ENCODE measurements at regions not wholly inside any gene's neighbourhood (a gene's known extent, or its start where the extent isn't known, plus 50 kb on each side); places are given as distances from the start of the nearest gene placed in this dataset.

DNA sequence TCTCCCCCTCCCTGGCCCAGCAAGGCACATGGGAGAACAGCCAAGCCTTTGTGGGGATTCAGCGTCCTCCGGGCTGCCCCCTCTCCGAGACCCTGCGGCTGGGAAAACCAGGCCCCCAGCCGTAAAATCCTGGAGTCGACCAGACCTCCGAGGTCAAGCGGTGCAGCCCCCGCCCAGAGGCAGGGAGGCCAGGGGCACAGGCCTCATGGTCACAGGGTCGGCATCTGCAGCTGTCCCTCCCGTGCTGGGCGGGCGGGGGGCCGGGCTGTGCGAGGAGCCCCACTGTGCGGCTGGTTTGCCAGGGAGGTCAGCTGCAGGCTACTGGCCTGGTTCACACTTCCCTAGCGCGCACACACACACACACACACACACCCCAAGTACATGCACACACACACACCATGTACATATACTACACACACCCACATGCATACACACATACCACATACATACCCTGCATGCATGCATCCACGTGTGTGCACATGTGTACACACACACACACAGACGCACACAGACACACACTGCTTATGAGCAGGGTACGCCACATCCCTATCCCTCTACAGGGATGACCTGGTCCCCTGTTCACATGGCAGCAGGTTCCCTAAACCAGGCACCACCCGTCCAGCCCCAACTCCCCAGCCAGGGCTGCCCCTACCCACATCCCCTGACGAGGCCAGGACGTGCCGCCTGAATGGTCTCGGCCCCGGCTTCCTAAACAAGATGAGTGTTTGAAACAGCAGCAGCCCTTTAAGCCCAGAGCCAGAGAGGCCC lies 108.9 kb upstream of the CIBAR2 start:
- no peak overlapping the region for H3K14ac ChIP-seq (ENCODE audit: low read length)
- H4K8ac ChIP-seq (ENCODE audit: low read depth, low read length): no peak overlapping the region
- no peak for DNase-seq
- no peak overlapping the region for H4K12ac ChIP-seq (ENCODE audit: low read depth, low read length)
- H4K91ac ChIP-seq (ENCODE audit: low read depth, low read length): no peak overlapping the region
- no peak overlapping the region for H2BK12ac ChIP-seq (ENCODE audit: low read length)
- no peak overlapping the region for H2BK5ac ChIP-seq (ENCODE audit: low read depth, low read length, poor library complexity)
- no peak overlapping the region for H3K4ac ChIP-seq (ENCODE audit: low read depth, low read length)
- H3K79me2 ChIP-seq (ENCODE audit: control insufficient read depth, insufficient read depth, low read length, poor library complexity): no peaks in the 10 kb centered on the region
- H3K9ac ChIP-seq (ENCODE audit: low read length): no peak overlapping the region
- no peak overlapping the region for H2AFZ ChIP-seq (ENCODE audit: insufficient read depth, low read length, poor library complexity)
- no peak overlapping the region for H2AK5ac ChIP-seq (ENCODE audit: low read length)
- WGBS (ENCODE audit: extremely low coverage, insufficient coverage, insufficient read length): no CpG with 5 or more reads among the region's 27 CpGs
- H3K23ac ChIP-seq (ENCODE audit: low read length): peak overlapping the region; percentile 80
- H3K27me3 ChIP-seq (ENCODE audit: insufficient read depth, low read length): no peaks in the 10 kb centered on the region
- H3K18ac ChIP-seq (ENCODE audit: low read length): no peak overlapping the region
- peak overlapping the region; percentile 54 for H3K4me3 ChIP-seq (ENCODE audit: low read depth, low read length)
- no peak overlapping the region for H3K27ac ChIP-seq (ENCODE audit: low read depth, low read length)
- H3K9me3 ChIP-seq (ENCODE audit: insufficient read depth, low read depth, low read length): peaks cover 2% of the 10 kb centered on the region
- H3K36me3 ChIP-seq (ENCODE audit: control insufficient read depth in 1 of 2, insufficient read depth in 2 of 2, low read length in 2 of 2): peaks cover 0 to 2% of the 10 kb centered on the region in 2 experiments
- peaks cover 2 to 7% of the 10 kb centered on the region in 2 experiments for H3K4me1 ChIP-seq (ENCODE audit: control insufficient read depth in 1 of 2, insufficient read depth in 2 of 2, low read length in 2 of 2)
- H2BK120ac ChIP-seq (ENCODE audit: insufficient read depth, low read length, poor library complexity): no peak overlapping the region
- no peak overlapping the region for H3K4me2 ChIP-seq (ENCODE audit: low read length)
- H3K79me1 ChIP-seq (ENCODE audit: low read length): no peaks in the 10 kb centered on the region

DNA sequence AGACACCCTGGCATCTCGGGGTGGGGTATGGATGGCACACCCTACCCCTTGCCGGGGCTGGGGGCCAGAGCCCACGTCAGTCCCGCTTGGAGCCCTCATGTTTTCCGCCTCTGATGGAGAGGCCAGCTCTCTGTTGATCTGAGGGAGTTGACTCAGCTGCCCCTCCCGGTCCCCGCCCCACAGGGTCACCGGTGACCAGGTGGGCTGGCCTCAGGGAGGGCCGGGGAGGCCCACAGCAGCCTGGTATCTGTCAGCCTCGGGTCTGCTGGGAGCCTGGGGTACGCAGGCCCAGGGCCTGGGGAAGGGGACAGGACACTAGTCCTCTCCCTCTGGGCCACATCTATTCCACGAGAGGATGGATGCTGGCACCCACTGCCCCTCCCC lies 109.5 kb upstream of the CIBAR2 start:
- DNase-seq: no peak
- H3K4ac ChIP-seq (ENCODE audit: low read depth, low read length): no peak overlapping the region
- H3K9me3 ChIP-seq (ENCODE audit: insufficient read depth, low read depth, low read length): peaks cover 2% of the 10 kb centered on the region
- H3K4me1 ChIP-seq (ENCODE audit: control insufficient read depth in 1 of 2, insufficient read depth in 2 of 2, low read length in 2 of 2): peaks cover 2 to 7% of the 10 kb centered on the region in 2 experiments
- H3K14ac ChIP-seq (ENCODE audit: low read length): no peak overlapping the region
- H3K36me3 ChIP-seq (ENCODE audit: control insufficient read depth in 1 of 2, insufficient read depth in 2 of 2, low read length in 2 of 2): peaks cover 0 to 2% of the 10 kb centered on the region in 2 experiments
- H3K27ac ChIP-seq (ENCODE audit: low read depth, low read length): no peak overlapping the region
- no peak overlapping the region for H2AK5ac ChIP-seq (ENCODE audit: low read length)
- H2BK12ac ChIP-seq (ENCODE audit: low read length): no peak overlapping the region
- no peak overlapping the region for H3K4me3 ChIP-seq (ENCODE audit: low read depth, low read length)
- H3K79me1 ChIP-seq (ENCODE audit: low read length): no peaks in the 10 kb centered on the region
- H3K4me2 ChIP-seq (ENCODE audit: low read length): no peak overlapping the region
- H4K12ac ChIP-seq (ENCODE audit: low read depth, low read length): no peak overlapping the region
- H4K8ac ChIP-seq (ENCODE audit: low read depth, low read length): no peak overlapping the region
- H3K23ac ChIP-seq (ENCODE audit: low read length): no peak overlapping the region
- H2AFZ ChIP-seq (ENCODE audit: insufficient read depth, low read length, poor library complexity): no peak overlapping the region
- no CpG with 5 or more reads among the region's 12 CpGs for WGBS (ENCODE audit: extremely low coverage, insufficient coverage, insufficient read length)
- H3K18ac ChIP-seq (ENCODE audit: low read length): no peak overlapping the region
- H4K91ac ChIP-seq (ENCODE audit: low read depth, low read length): no peak overlapping the region
- no peak overlapping the region for H2BK120ac ChIP-seq (ENCODE audit: insufficient read depth, low read length, poor library complexity)
- no peaks in the 10 kb centered on the region for H3K79me2 ChIP-seq (ENCODE audit: control insufficient read depth, insufficient read depth, low read length, poor library complexity)
- no peaks in the 10 kb centered on the region for H3K27me3 ChIP-seq (ENCODE audit: insufficient read depth, low read length)
- H3K9ac ChIP-seq (ENCODE audit: low read length): no peak overlapping the region
- no peak overlapping the region for H2BK5ac ChIP-seq (ENCODE audit: low read depth, low read length, poor library complexity)

DNA sequence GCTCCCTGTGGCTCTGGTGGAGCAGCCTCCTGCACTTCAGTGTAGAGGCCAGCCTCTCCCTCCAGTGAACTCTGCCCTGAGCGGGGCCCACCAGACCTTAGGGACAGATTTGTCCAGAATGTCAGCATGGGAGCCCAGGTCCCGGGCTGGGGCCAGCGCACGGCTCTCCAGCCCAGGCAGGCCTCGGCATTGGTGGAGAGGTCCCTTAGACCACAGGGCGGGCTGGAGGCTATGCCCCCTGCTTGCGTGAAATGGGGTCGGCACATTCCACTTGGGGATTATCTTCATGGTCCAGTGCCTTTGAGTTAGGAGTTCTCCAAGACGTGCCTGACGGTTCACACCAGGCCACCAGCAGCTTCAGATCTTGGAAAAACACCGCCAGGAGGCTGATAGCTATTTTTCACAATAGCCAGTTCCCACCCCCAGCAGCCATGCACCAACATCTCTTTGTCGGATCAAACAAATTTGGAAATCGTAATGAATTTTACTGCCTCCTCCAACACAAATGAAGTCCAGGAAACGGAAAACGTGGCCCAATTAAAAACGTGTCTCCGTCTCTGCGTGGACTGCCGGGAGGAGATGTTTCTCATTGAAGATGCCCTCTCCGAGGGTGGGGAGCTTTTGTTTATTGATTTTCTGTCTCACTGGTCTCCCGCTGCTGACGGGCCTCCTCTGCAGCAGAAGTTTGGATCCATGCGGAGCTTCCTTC lies 110.0 kb upstream of the CIBAR2 start:
- Histone ChIP-seq H3K9ac (ENCODE audit: low read length) (no peak overlapping the region), H4K12ac (ENCODE audit: low read depth, low read length) (no peak overlapping the region), H2AFZ (ENCODE audit: insufficient read depth, low read length, poor library complexity) (no peak overlapping the region), H2AK5ac (ENCODE audit: low read length) (no peak overlapping the region), H3K4me2 (ENCODE audit: low read length) (no peak overlapping the region), H4K91ac (ENCODE audit: low read depth, low read length) (no peak overlapping the region), H3K27me3 (ENCODE audit: insufficient read depth, low read length) (no peaks in the 10 kb centered on the region), H3K18ac (ENCODE audit: low read length) (no peak overlapping the region), H3K14ac (ENCODE audit: low read length) (no peak overlapping the region), H3K4me3 (ENCODE audit: low read depth, low read length) (no peak overlapping the region), H3K23ac (ENCODE audit: low read length) (no peak overlapping the region), H3K36me3 (ENCODE audit: control insufficient read depth in 1 of 2, insufficient read depth in 2 of 2, low read length in 2 of 2) (peaks cover 0 to 2% of the 10 kb centered on the region in 2 experiments), H3K79me2 (ENCODE audit: control insufficient read depth, insufficient read depth, low read length, poor library complexity) (no peaks in the 10 kb centered on the region), H3K79me1 (ENCODE audit: low read length) (no peaks in the 10 kb centered on the region), H3K9me3 (ENCODE audit: insufficient read depth, low read depth, low read length) (peaks cover 2% of the 10 kb centered on the region), H2BK5ac (ENCODE audit: low read depth, low read length, poor library complexity) (no peak overlapping the region), H4K8ac (ENCODE audit: low read depth, low read length) (no peak overlapping the region), H3K27ac (ENCODE audit: low read depth, low read length) (no peak overlapping the region), H2BK12ac (ENCODE audit: low read length) (no peak overlapping the region), H3K4me1 (ENCODE audit: control insufficient read depth in 1 of 2, insufficient read depth in 2 of 2, low read length in 2 of 2) (peaks cover 3 to 8% of the 10 kb centered on the region in 2 experiments), H3K4ac (ENCODE audit: low read depth, low read length) (no peak overlapping the region), H2BK120ac (ENCODE audit: insufficient read depth, low read length, poor library complexity) (no peak overlapping the region)
- no CpG with 5 or more reads among the region's 23 CpGs for WGBS (ENCODE audit: extremely low coverage, insufficient coverage, insufficient read length)
- DNase-seq: no peak

DNA sequence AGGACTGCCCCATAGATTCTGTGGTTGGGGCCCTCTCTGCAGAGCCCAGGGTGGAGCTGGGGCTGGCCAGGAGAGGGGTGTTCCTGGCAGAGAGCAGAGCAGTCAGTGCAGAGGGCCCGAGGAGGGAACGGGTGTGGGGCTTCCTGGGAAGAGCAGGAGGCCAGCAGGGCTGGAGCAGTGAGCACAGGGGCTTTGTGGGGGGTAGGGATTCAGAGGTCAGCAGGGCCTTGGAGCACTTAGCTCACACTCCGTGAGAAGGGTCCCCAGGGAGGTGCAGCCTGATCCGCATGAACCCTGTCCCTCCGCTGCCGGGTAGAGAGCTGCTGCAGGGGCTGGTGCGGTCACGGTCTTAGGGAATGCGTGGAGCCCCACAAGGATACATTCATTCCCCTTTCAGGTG lies 113.0 kb upstream of the CIBAR2 start:
- Histone ChIP-seq H3K9me3 (ENCODE audit: insufficient read depth, low read depth, low read length) (peaks cover 2% of the 10 kb centered on the region), H4K8ac (ENCODE audit: low read depth, low read length) (no peak overlapping the region), H3K27ac (ENCODE audit: low read depth, low read length) (no peak overlapping the region), H3K36me3 (ENCODE audit: control insufficient read depth in 1 of 2, insufficient read depth in 2 of 2, low read length in 2 of 2) (peaks cover 0 to 2% of the 10 kb centered on the region in 2 experiments), H3K4ac (ENCODE audit: low read depth, low read length) (no peak overlapping the region), H2BK120ac (ENCODE audit: insufficient read depth, low read length, poor library complexity) (no peak overlapping the region), H3K79me1 (ENCODE audit: low read length) (peaks cover 6% of the 10 kb centered on the region), H2BK5ac (ENCODE audit: low read depth, low read length, poor library complexity) (no peak overlapping the region), H3K4me3 (ENCODE audit: low read depth, low read length) (no peak overlapping the region), H4K12ac (ENCODE audit: low read depth, low read length) (no peak overlapping the region), H3K23ac (ENCODE audit: low read length) (no peak overlapping the region), H4K91ac (ENCODE audit: low read depth, low read length) (no peak overlapping the region), H3K27me3 (ENCODE audit: insufficient read depth, low read length) (no peaks in the 10 kb centered on the region), H2BK12ac (ENCODE audit: low read length) (no peak overlapping the region), H3K18ac (ENCODE audit: low read length) (no peak overlapping the region), H3K4me2 (ENCODE audit: low read length) (no peak overlapping the region), H3K9ac (ENCODE audit: low read length) (no peak overlapping the region), H3K4me1 (ENCODE audit: control insufficient read depth in 1 of 2, insufficient read depth in 2 of 2, low read length in 2 of 2) (peaks cover 14 to 20% of the 10 kb centered on the region in 2 experiments), H2AFZ (ENCODE audit: insufficient read depth, low read length, poor library complexity) (no peak overlapping the region), H3K14ac (ENCODE audit: low read length) (no peak overlapping the region), H3K79me2 (ENCODE audit: control insufficient read depth, insufficient read depth, low read length, poor library complexity) (no peaks in the 10 kb centered on the region), H2AK5ac (ENCODE audit: low read length) (no peak overlapping the region)
- WGBS (ENCODE audit: extremely low coverage, insufficient coverage, insufficient read length): no CpG with 5 or more reads among the region's 9 CpGs
- no peak for DNase-seq

All from trophoblast cell (in vitro differentiated cells and primary cell).